Caco-2 (cell line): ENCODE measurements at regions not wholly inside any gene's neighbourhood (a gene's known extent, or its start where the extent isn't known, plus 50 kb on each side); places are given as distances from the start of the nearest gene placed in this dataset.
A peak's percentile ranks its signal among the peaks of the same experiment; 100 is the strongest.

Source experiments
- BruUV-seq: library from RNA; stranded (reverse); fragments of 400-500 nt; replicated peaks from 2 replicates; lab custom pipeline; 2021; lab: Mats Ljungman, UMichigan
- CTCF ChIA-PET: fragments of 300-600 bp; sonication (Branson Sonifier 250); formaldehyde crosslinking; loops from one replicate; lab custom pipeline; 2022; ENCODE audit warnings: antibody characterized with exemption; lab: Charles Lee
- POLR2A ChIA-PET: fragments of 300-600 bp; sonication (Branson Sonifier 250); formaldehyde crosslinking; loops from one replicate; lab custom pipeline; 2022; ENCODE audit warnings: antibody characterized with exemption; lab: Charles Lee
- DNase-seq, 2 experiments: peaks; one replicate each; pipeline versions ENCODE4 v3.0.0 to v3.0.0-alpha.2; 2020 to 2022
- H3K27me3 ChIP-seq: replicated peaks from 2 replicates; pipeline ENCODE4 v1.6.0; 2011; ENCODE audit warnings: low read length; ENCODE audit not compliant: control insufficient read depth, insufficient read depth
- H3K36me3 ChIP-seq: 2 replicates; pipeline ENCODE4 v1.5.1; 2011; ENCODE audit warnings: low read length; ENCODE audit not compliant: control insufficient read depth, insufficient read depth
- H3K4me1 ChIP-seq: fragments of 250-450 bp; sonication (Bioruptor Pico); 2 replicates; pipeline ENCODE4 v1.5.1; 2020; ENCODE audit warnings: mild to moderate bottlenecking
- H3K4me3 ChIP-seq: 2 replicates; pipeline ENCODE4 v1.5.1; 2011; ENCODE audit warnings: low read depth, mild to moderate bottlenecking, control low read depth, low read length
- H3K9me3 ChIP-seq: fragments of 250-450 bp; sonication (Bioruptor Pico); 2 replicates; pipeline ENCODE4 v1.5.1; 2020; ENCODE audit warnings: mild to moderate bottlenecking, moderate library complexity
- H3K27ac Mint-ChIP-seq: one replicate; pipeline ENCODE4 v1.8.0; 2022; ENCODE audit warnings: mixed read lengths; ENCODE audit not compliant: unreplicated experiment
- H3K27me3 Mint-ChIP-seq: one replicate; pipeline ENCODE4 v1.8.0; 2022; ENCODE audit warnings: mixed read lengths; ENCODE audit not compliant: insufficient read depth, unreplicated experiment
- H3K36me3 Mint-ChIP-seq: one replicate; pipeline ENCODE4 v1.8.0; 2022; ENCODE audit warnings: mild to moderate bottlenecking, mixed read lengths; ENCODE audit not compliant: insufficient read depth, unreplicated experiment
- H3K4me1 Mint-ChIP-seq: one replicate; pipeline ENCODE4 v1.8.0; 2022; ENCODE audit warnings: low read depth, mixed read lengths; ENCODE audit not compliant: unreplicated experiment
- H3K4me3 Mint-ChIP-seq: one replicate; pipeline ENCODE4 v1.8.0; 2022; ENCODE audit warnings: mild to moderate bottlenecking, moderate library complexity, mixed read lengths; ENCODE audit not compliant: unreplicated experiment
- H3K9me3 Mint-ChIP-seq: one replicate; pipeline ENCODE4 v1.8.0; 2022; ENCODE audit warnings: mixed read lengths; ENCODE audit not compliant: unreplicated experiment
- intact Hi-C: fragments of 100-400 bp; cut with micrococcal nuclease; formaldehyde crosslinking; loops from one replicate; pipeline ENCODE4 v1.10.0; 2022; ENCODE audit not compliant: unreplicated experiment
- TF ChIP-seq, protein P1 (sequence below), 2 experiments: fragments of 200-600 bp in 1 of 2; IDR thresholded peaks; 1 replicate in 1 of 2; 2 replicates in 1 of 2; pipeline versions ENCODE4 v1.5.1 to v1.8.0; 2011 to 2022; ENCODE audit warnings: antibody characterized with exemption in 1 of 2, control low read depth in 1 of 2, inconsistent platforms in 1 of 2, low read depth in 1 of 2, low read length in 1 of 2, mild to moderate bottlenecking in 1 of 2, moderate library complexity in 1 of 2; ENCODE audit not compliant: insufficient read depth in 1 of 2, severe bottlenecking in 1 of 2, unreplicated experiment in 1 of 2

DNA sequence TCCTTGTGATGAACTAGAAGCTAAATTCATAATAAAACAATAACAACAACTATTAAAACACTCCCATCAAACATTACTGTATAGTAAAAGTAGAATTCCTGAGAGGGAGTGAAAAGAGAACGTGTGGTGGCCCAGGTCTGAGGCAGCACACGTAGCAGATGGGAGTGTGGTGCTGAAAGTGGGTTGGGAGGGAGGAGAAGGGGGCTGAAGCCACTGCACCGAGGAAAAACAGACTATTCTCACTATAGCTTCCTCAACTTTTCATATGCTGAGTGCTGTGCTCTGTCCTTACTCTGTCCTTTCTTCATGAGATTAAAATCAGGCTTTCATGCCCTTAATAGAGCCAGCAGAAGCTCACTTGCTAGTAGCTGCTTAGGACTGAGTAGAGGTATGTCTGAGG, 170.9 kb downstream of the PCSK1 start:
- ChIA-PET CTCF (no interaction called here), POLR2A (no interaction called here)
- H3K4me1 Mint-ChIP-seq, result peaks cover 10% of the 10 kb centered on the region

DNA sequence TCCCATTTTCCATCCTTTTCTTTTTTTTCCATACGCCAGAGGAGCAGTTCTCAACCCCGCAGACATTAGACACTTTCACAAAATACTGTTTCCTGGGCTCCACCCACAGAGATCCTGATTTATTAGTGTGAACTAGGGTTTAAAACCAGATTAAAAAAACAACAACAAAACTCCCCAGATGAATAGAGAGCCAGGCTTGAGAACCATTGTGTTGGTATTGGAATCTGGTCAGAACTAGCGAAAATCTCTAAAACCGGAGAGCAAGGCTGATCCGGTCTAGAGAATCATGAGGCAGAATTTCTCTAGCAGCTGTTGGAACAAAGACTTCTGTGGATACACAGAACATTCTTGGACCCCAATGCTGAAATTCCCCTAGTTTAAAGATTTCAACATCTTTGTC, 173.0 kb downstream of the PCSK1 start:
- BruUV-seq, result no TSS peak
- Histone ChIP-seq H3K36me3 (no peaks in the 10 kb centered on the region), H3K9me3 (no peaks in the 10 kb centered on the region), H3K4me1 (peaks cover 6% of the 10 kb centered on the region; the same call in 1 of the 2 replicates), H3K27me3 (no peaks in the 10 kb centered on the region), H3K4me3 (no peak overlapping the region)
- ChIA-PET POLR2A (no interaction called here), CTCF (no interaction called here)
- TF ChIP-seq, protein P1, sequence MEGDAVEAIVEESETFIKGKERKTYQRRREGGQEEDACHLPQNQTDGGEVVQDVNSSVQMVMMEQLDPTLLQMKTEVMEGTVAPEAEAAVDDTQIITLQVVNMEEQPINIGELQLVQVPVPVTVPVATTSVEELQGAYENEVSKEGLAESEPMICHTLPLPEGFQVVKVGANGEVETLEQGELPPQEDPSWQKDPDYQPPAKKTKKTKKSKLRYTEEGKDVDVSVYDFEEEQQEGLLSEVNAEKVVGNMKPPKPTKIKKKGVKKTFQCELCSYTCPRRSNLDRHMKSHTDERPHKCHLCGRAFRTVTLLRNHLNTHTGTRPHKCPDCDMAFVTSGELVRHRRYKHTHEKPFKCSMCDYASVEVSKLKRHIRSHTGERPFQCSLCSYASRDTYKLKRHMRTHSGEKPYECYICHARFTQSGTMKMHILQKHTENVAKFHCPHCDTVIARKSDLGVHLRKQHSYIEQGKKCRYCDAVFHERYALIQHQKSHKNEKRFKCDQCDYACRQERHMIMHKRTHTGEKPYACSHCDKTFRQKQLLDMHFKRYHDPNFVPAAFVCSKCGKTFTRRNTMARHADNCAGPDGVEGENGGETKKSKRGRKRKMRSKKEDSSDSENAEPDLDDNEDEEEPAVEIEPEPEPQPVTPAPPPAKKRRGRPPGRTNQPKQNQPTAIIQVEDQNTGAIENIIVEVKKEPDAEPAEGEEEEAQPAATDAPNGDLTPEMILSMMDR (IDR thresholded peaks at IDR 0.05; ENCODE audit: insufficient read depth in 1 of 2, low read depth in 1 of 2, low read length in 1 of 2, severe bottlenecking in 1 of 2, unreplicated experiment in 1 of 2), result no peak
- Mint-ChIP-seq H3K4me3 (no peak overlapping the region), H3K27me3 (no peaks in the 10 kb centered on the region), H3K27ac (no peak overlapping the region), H3K9me3 (no peaks in the 10 kb centered on the region), H3K36me3 (no peaks in the 10 kb centered on the region), H3K4me1 (peaks cover 10% of the 10 kb centered on the region)
- intact Hi-C loops, result no loop called here
- DNase-seq, result no peak

More for the DNA sequence above, 170.9 kb downstream of the PCSK1 start:
- DNase-seq, result no peak
- Histone ChIP-seq H3K4me1 (peaks cover 6% of the 10 kb centered on the region; the same call in 1 of the 2 replicates), H3K9me3 (peaks cover 4% of the 10 kb centered on the region; the same call in 1 of the 2 replicates), H3K4me3 (no peak overlapping the region), H3K27me3 (no peaks in the 10 kb centered on the region), H3K36me3 (no peaks in the 10 kb centered on the region)
- Mint-ChIP-seq H3K36me3 (no peaks in the 10 kb centered on the region), H3K4me3 (no peak overlapping the region), H3K9me3 (peaks cover 11% of the 10 kb centered on the region), H3K27me3 (no peaks in the 10 kb centered on the region), H3K27ac (no peak overlapping the region)
- no TSS peak for BruUV-seq
- TF ChIP-seq, protein P1 (IDR thresholded peaks at IDR 0.05; ENCODE audit: insufficient read depth in 1 of 2, low read depth in 1 of 2, low read length in 1 of 2, severe bottlenecking in 1 of 2, unreplicated experiment in 1 of 2), result no peak
- intact Hi-C loops, result no loop called here

DNA sequence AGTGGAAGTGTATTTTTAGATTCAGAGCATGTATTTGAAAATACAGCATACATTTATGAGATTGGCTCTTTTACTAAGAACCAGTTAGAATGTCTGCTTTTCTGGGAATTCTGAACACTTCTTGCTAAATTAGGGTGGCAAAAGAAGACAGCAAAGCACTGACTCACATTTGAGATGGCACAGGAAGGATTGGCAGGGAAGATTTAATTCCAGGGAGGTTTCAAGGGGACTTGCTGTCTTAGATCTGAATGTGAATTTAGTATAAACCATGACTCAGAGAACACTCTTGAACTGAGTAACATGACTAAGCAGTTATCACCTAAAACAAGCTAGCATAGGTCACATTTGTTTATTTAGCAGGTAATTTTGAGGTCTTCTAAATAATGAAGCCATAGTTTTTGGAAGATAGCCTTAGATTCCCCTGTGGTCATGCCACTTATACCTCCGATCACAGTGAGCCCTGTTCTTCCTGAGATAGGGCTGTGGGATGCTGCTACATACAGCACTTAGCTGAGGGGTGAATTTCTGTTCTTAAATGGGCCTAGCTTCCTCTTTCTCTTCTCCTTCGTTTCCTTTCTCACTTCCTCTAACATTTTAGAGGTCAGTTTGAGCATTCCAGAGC, 173.8 kb downstream of the PCSK1 start:
- H3K36me3 Mint-ChIP-seq, result no peaks in the 10 kb centered on the region
- no peak overlapping the region for H3K4me3 Mint-ChIP-seq
- H3K9me3 Mint-ChIP-seq, result no peaks in the 10 kb centered on the region
- BruUV-seq, result no TSS peak
- ChIA-PET CTCF (no interaction called here), POLR2A (no interaction called here)
- H3K27ac Mint-ChIP-seq, result peak overlapping the region; percentile 17
- peaks cover 6% of the 10 kb centered on the region; the same call in 1 of the 2 replicates for H3K4me1 ChIP-seq
- peaks cover 10% of the 10 kb centered on the region for H3K4me1 Mint-ChIP-seq
- H3K4me3 ChIP-seq, result no peak overlapping the region
- H3K36me3 ChIP-seq, result no peaks in the 10 kb centered on the region
- TF ChIP-seq, protein P1 (IDR thresholded peaks at IDR 0.05; ENCODE audit: insufficient read depth in 1 of 2, low read depth in 1 of 2, low read length in 1 of 2, severe bottlenecking in 1 of 2, unreplicated experiment in 1 of 2), result no peak
- H3K27me3 Mint-ChIP-seq, result no peaks in the 10 kb centered on the region
- intact Hi-C loops, result no loop called here
- no peak for DNase-seq
- no peaks in the 10 kb centered on the region for H3K9me3 ChIP-seq
- no peaks in the 10 kb centered on the region for H3K27me3 ChIP-seq
